ENCODE measurements at regions not wholly inside any gene's neighbourhood (a gene's known extent, or its start where the extent isn't known, plus 50 kb on each side); places are given as distances from the start of the nearest gene placed in this dataset.

DNA sequence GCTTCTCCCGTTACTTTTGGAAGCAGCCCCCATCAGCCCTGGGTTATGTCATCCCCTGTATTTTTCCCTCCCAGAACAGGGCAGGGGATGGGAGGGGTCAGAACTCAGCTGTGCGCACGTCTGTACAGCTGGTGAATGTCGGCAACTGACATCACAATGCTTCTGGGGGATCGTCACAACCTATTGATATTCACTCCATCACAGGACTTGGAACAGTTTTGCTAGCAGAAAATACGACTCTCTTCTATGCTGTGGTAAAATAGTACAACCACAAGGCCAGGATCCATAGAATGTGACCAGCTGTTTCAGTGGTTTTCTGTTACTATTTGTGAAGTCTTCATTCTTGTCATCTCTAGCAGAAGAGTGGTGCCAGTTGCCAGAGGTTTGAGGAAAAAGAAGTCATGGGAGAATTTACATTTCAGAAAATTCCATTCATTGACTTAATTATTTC lies 77.1 kb upstream of the KLF4 start:
- Histone ChIP-seq H3K27ac (ENCODE audit: low read depth, low read length) (no peak overlapping the region), H3K79me1 (ENCODE audit: low read length) (peaks cover 5% of the 10 kb centered on the region), H3K79me2 (ENCODE audit: control insufficient read depth, insufficient read depth, low read length, poor library complexity) (no peaks in the 10 kb centered on the region), H4K91ac (ENCODE audit: low read depth, low read length) (no peak overlapping the region), H3K36me3 (ENCODE audit: control insufficient read depth in 1 of 2, insufficient read depth in 2 of 2, low read length in 2 of 2) (no peaks in the 10 kb centered on the region), H3K14ac (ENCODE audit: low read length) (no peak overlapping the region), H3K4ac (ENCODE audit: low read depth, low read length) (no peak overlapping the region), H2BK120ac (ENCODE audit: insufficient read depth, low read length, poor library complexity) (no peak overlapping the region), H2BK5ac (ENCODE audit: low read depth, low read length, poor library complexity) (no peak overlapping the region), H4K8ac (ENCODE audit: low read depth, low read length) (no peak overlapping the region), H3K9ac (ENCODE audit: low read length) (no peak overlapping the region), H4K12ac (ENCODE audit: low read depth, low read length) (no peak overlapping the region), H2BK12ac (ENCODE audit: low read length) (no peak overlapping the region), H3K18ac (ENCODE audit: low read length) (no peak overlapping the region), H3K4me2 (ENCODE audit: low read length) (no peak overlapping the region), H3K4me1 (ENCODE audit: control insufficient read depth in 1 of 2, insufficient read depth in 2 of 2, low read length in 2 of 2) (peaks cover 11 to 18% of the 10 kb centered on the region in 2 experiments), H2AFZ (ENCODE audit: insufficient read depth, low read length, poor library complexity) (no peak overlapping the region), H2AK5ac (ENCODE audit: low read length) (no peak overlapping the region), H3K23ac (ENCODE audit: low read length) (no peak overlapping the region), H3K27me3 (ENCODE audit: insufficient read depth, low read length) (no peaks in the 10 kb centered on the region), H3K4me3 (ENCODE audit: low read depth, low read length) (no peak overlapping the region), H3K9me3 (ENCODE audit: insufficient read depth, low read depth, low read length) (no peaks in the 10 kb centered on the region)
- WGBS (ENCODE audit: extremely low coverage, insufficient coverage, insufficient read length), result no CpG with 5 or more reads among the region's 6 CpGs
- DNase-seq, result no peak

DNA sequence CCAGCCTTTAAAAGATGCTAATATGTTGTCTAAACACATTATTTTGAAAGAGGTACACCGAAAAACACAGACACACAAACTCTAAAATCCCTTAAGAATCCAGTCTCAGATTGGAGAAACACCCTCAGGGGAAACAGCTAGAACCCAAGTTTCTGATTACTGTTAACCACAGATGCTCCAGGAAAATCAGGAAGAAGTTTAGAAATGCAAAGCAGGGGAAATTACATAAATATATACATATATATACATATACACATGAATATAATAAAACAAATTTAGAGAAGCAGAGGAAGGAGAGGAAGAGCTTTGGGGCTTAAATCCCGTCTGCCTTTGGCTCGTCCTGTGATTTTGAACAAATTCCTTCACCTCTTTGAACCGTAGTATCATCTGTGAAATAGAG lies 73.2 kb upstream of the KLF4 start:
- no peak for DNase-seq
- no CpG with 5 or more reads among the region's 4 CpGs for WGBS (ENCODE audit: extremely low coverage, insufficient coverage, insufficient read length)
- Histone ChIP-seq H4K91ac (ENCODE audit: low read depth, low read length) (no peak overlapping the region), H3K36me3 (ENCODE audit: control insufficient read depth in 1 of 2, insufficient read depth in 2 of 2, low read length in 2 of 2) (no peaks in the 10 kb centered on the region), H3K4me2 (ENCODE audit: low read length) (no peak overlapping the region), H2BK5ac (ENCODE audit: low read depth, low read length, poor library complexity) (no peak overlapping the region), H3K4me3 (ENCODE audit: low read depth, low read length) (no peak overlapping the region), H3K9me3 (ENCODE audit: insufficient read depth, low read depth, low read length) (no peaks in the 10 kb centered on the region), H2BK120ac (ENCODE audit: insufficient read depth, low read length, poor library complexity) (no peak overlapping the region), H2AK5ac (ENCODE audit: low read length) (no peak overlapping the region), H3K79me1 (ENCODE audit: low read length) (no peaks in the 10 kb centered on the region), H3K4ac (ENCODE audit: low read depth, low read length) (no peak overlapping the region), H3K23ac (ENCODE audit: low read length) (no peak overlapping the region), H4K12ac (ENCODE audit: low read depth, low read length) (no peak overlapping the region), H3K27me3 (ENCODE audit: insufficient read depth, low read length) (no peaks in the 10 kb centered on the region), H3K9ac (ENCODE audit: low read length) (no peak overlapping the region), H4K8ac (ENCODE audit: low read depth, low read length) (no peak overlapping the region), H3K14ac (ENCODE audit: low read length) (no peak overlapping the region), H3K18ac (ENCODE audit: low read length) (no peak overlapping the region), H2BK12ac (ENCODE audit: low read length) (peak overlapping the region; percentile 53), H2AFZ (ENCODE audit: insufficient read depth, low read length, poor library complexity) (no peak overlapping the region), H3K79me2 (ENCODE audit: control insufficient read depth, insufficient read depth, low read length, poor library complexity) (no peaks in the 10 kb centered on the region), H3K4me1 (ENCODE audit: control insufficient read depth in 1 of 2, insufficient read depth in 2 of 2, low read length in 2 of 2) (peaks cover 9 to 13% of the 10 kb centered on the region in 2 experiments), H3K27ac (ENCODE audit: low read depth, low read length) (peak overlapping the region; percentile 24)

DNA sequence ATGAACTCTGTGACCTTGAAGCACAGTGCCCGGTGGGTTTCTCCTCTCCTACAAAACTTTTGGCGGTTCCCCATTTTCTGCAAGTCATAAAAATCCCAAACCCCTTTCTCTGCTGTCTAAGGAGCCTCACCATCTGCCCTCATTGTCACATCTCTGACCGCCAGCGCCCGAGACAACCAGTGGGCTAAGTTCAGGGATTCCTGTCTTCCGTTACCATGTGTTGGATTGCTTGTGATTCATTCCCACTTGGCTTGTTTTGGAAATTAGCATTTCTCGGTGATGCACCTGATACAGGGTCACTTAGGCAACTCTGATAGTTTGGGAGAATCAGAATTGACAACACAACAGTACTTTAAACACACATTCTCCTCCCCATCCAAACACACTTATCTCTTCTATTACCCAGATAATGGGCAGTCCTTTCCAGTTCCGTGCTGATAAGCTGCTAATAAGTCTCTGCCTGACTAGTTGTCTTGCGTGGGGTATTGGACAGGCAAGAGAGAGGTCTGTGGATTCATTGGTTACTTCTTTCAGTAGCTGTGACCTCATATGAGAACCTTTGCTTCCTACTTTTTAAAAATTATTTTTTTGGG lies 70.0 kb upstream of the KLF4 start:
- no peaks in the 10 kb centered on the region for H3K9me3 ChIP-seq (ENCODE audit: insufficient read depth, low read depth, low read length)
- no peak overlapping the region for H4K12ac ChIP-seq (ENCODE audit: low read depth, low read length)
- no peak overlapping the region for H2BK5ac ChIP-seq (ENCODE audit: low read depth, low read length, poor library complexity)
- no peak overlapping the region for H3K9ac ChIP-seq (ENCODE audit: low read length)
- no peak overlapping the region for H2AK5ac ChIP-seq (ENCODE audit: low read length)
- no peak overlapping the region for H3K4ac ChIP-seq (ENCODE audit: low read depth, low read length)
- no peak overlapping the region for H4K8ac ChIP-seq (ENCODE audit: low read depth, low read length)
- H3K36me3 ChIP-seq (ENCODE audit: control insufficient read depth in 1 of 2, insufficient read depth in 2 of 2, low read length in 2 of 2), result no peaks in the 10 kb centered on the region
- no peaks in the 10 kb centered on the region for H3K27me3 ChIP-seq (ENCODE audit: insufficient read depth, low read length)
- no peak overlapping the region for H3K18ac ChIP-seq (ENCODE audit: low read length)
- H3K4me2 ChIP-seq (ENCODE audit: low read length), result no peak overlapping the region
- no peak overlapping the region for H2BK12ac ChIP-seq (ENCODE audit: low read length)
- no peak overlapping the region for H3K14ac ChIP-seq (ENCODE audit: low read length)
- peaks cover 18 to 19% of the 10 kb centered on the region in 2 experiments for H3K4me1 ChIP-seq (ENCODE audit: control insufficient read depth in 1 of 2, insufficient read depth in 2 of 2, low read length in 2 of 2)
- peaks cover 3% of the 10 kb centered on the region for H3K79me2 ChIP-seq (ENCODE audit: control insufficient read depth, insufficient read depth, low read length, poor library complexity)
- no peak overlapping the region for H3K27ac ChIP-seq (ENCODE audit: low read depth, low read length)
- H4K91ac ChIP-seq (ENCODE audit: low read depth, low read length), result no peak overlapping the region
- H3K79me1 ChIP-seq (ENCODE audit: low read length), result peaks cover 4% of the 10 kb centered on the region
- H3K23ac ChIP-seq (ENCODE audit: low read length), result no peak overlapping the region
- H3K4me3 ChIP-seq (ENCODE audit: low read depth, low read length), result no peak overlapping the region
- DNase-seq, result peak in 1 of 2 donors; percentile 50
- WGBS (ENCODE audit: extremely low coverage, insufficient coverage, insufficient read length), result no CpG with 5 or more reads among the region's 9 CpGs
- no peak overlapping the region for H2AFZ ChIP-seq (ENCODE audit: insufficient read depth, low read length, poor library complexity)
- no peak overlapping the region for H2BK120ac ChIP-seq (ENCODE audit: insufficient read depth, low read length, poor library complexity)

- no CpG with 5 or more reads among the region's 5 CpGs for WGBS (ENCODE audit: extremely low coverage, insufficient coverage, insufficient read length)
Observed at GRCh38 chr9:107557236-107557990, 67.8 kb upstream of the KLF4 start.

More at GRCh38 chr9:107557236-107557990, 67.8 kb upstream of the KLF4 start:
- Histone ChIP-seq H3K9ac (ENCODE audit: low read length) (no peak overlapping the region), H3K18ac (ENCODE audit: low read length) (peak overlapping the region; percentile 23), H4K12ac (ENCODE audit: low read depth, low read length) (no peak overlapping the region), H4K91ac (ENCODE audit: low read depth, low read length) (peak overlapping the region; percentile 57), H2AFZ (ENCODE audit: insufficient read depth, low read length, poor library complexity) (peak overlapping the region; percentile 35), H2AK5ac (ENCODE audit: low read length) (no peak overlapping the region), H3K9me3 (ENCODE audit: insufficient read depth, low read depth, low read length) (no peaks in the 10 kb centered on the region), H4K8ac (ENCODE audit: low read depth, low read length) (peak overlapping the region; percentile 35), H3K23ac (ENCODE audit: low read length) (no peak overlapping the region), H2BK12ac (ENCODE audit: low read length) (peak overlapping the region; percentile 61), H3K4ac (ENCODE audit: low read depth, low read length) (no peak overlapping the region), H3K4me1 (ENCODE audit: control insufficient read depth in 1 of 2, insufficient read depth in 2 of 2, low read length in 2 of 2) (peaks cover 13% of the 10 kb centered on the region in 2 experiments), H3K4me3 (ENCODE audit: low read depth, low read length) (no peak overlapping the region), H3K79me2 (ENCODE audit: control insufficient read depth, insufficient read depth, low read length, poor library complexity) (peaks cover 3% of the 10 kb centered on the region), H2BK120ac (ENCODE audit: insufficient read depth, low read length, poor library complexity) (peak overlapping the region; percentile 79), H2BK5ac (ENCODE audit: low read depth, low read length, poor library complexity) (peak overlapping the region; percentile 19), H3K27me3 (ENCODE audit: insufficient read depth, low read length) (no peaks in the 10 kb centered on the region), H3K27ac (ENCODE audit: low read depth, low read length) (peak overlapping the region; percentile 48), H3K79me1 (ENCODE audit: low read length) (peaks cover 4% of the 10 kb centered on the region), H3K4me2 (ENCODE audit: low read length) (no peak overlapping the region), H3K14ac (ENCODE audit: low read length) (peak overlapping the region; percentile 57), H3K36me3 (ENCODE audit: control insufficient read depth in 1 of 2, insufficient read depth in 2 of 2, low read length in 2 of 2) (no peaks in the 10 kb centered on the region)
- DNase-seq, result peak; percentile 70 to 96
